HTR-8/SVneo (cell line): ENCODE measurements at regions not wholly inside any gene's neighbourhood (a gene's known extent, or its start where the extent isn't known, plus 50 kb on each side); places are given as distances from the start of the nearest gene placed in this dataset.

Experiments
- DNase-seq: peaks from one replicate; pipeline ENCODE4 v3.0.0; 2011; ENCODE audit warnings: low spot score, mixed read lengths; ENCODE audit not compliant: insufficient read length
- FAIRE-seq: peaks from 2 replicates; lab custom pipeline; 2011; peaks lifted over from hg19 to GRCh38; lab: Jason Lieb, UNC

DNA sequence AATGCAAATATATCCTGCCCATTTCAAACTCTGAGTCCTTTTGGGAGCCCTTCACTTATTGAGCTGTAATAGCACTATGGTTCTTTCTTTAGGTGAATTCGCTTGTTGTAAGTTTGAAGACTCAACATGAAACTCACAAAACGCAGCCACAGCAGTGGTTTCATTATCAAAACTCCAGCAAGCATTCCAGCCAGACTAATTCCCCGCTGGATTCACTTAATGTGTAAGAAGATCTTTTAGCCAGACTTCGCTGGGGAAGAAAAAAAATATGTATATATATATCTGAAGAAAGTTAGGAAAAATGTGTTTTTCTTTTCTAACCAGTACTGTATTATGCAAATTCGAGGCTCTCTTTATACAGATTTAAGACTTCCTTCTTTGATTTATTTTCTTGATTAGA lies 241.1 kb downstream of the WNT5A start:
- DNase-seq: no peak

DNA sequence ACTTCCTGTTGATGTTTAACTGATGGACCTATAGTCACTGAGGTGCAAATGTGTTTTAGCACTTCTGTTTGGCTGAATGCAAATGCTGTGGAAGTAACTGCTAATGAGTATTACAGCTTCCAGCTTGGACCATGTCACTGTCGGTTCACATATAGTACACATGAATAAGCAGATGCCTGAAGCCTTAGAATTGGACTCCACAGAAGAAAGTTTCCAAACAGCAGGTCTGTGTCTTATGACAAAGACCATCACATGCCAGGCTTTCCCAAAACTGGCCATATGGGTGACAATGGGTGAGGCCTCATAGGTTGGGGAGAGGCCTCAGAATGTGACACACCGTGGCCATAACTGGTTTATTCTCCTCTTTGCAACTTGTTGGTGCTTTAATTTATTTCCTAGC lies 241.8 kb downstream of the WNT5A start:
- DNase-seq: no peak
- FAIRE-seq: peak; percentile 52

More for the DNA sequence above, 241.1 kb downstream of the WNT5A start:
- FAIRE-seq: no peak

DNA sequence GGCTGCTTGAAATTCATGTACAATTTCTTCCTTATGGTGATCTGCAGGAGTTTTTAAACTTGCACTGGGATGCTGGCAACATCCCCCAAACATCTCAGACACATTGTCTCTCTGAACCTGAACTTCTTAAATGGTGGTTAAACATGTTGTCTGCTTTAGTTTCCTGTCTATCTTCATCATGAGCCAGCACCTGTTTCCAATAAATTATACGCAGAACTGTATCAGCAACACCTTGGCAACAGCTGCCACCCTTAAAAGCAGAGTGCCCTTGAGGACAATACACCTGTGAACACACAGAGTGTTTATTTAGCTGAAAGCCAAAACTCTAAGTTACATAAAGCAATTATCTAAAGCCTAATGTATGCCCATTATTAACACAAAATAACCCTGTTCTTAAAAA lies 242.9 kb downstream of the WNT5A start:
- FAIRE-seq (no peak), DNase-seq (no peak)

DNA sequence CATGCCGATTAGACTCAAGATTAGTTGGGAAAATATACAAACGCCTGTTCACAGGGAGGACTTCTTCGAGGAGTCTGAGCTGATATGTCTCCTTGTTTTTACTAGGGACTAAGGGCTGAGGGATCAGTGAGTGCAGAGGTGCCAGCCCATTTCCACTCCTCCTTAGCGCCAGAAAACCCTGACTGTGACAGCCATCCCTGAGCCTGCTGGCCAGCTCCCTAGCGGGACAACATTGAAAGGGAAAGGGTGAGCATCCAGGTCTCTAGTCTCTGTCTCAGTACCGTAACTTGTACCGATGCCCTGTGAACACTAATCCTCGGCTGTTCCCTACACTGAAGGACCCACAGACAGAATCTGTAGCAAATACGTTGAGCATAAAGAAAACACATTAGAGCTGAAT lies 243.4 kb downstream of the WNT5A start:
- no peak for DNase-seq
- FAIRE-seq: no peak

DNA sequence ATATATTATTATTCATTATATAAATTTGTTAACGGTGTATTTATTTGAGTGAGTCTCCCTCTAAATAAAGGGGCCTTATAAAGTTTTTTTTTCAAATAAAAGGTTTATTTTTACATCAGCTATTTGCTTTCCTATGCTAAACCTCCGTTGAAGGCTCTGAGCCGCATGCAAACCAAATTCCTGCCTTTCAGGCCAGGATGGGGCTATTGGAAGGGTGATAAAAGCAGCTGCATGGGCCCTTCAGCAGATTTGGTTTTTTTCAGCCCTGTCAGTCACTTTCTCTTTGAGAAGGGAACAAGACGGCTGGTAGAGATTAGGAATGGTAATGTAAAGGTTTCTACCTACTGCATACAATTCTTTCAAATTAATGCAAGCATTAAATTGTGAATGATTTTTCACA lies 244.2 kb downstream of the WNT5A start:
- FAIRE-seq (no peak), DNase-seq (no peak)

DNA sequence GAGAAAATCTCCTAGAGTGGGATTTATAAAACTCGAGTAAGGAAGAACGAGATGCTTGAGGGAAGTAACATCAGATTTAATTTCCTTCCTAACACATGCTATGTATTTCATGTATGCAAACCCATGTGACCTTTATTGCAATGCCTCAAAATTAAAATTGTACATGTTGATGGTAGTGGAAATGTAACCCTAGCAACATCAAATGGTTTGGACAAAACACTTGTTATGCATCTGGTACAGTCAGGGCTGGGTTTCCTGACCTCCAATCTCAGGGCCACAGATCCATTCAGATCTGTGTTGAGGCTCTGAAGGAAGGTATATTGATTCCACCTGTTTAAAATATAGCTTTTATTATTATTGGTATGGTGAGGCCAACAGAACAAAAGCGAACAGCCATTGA lies 246.0 kb downstream of the WNT5A start:
- no peak for DNase-seq
- FAIRE-seq: no peak

DNA sequence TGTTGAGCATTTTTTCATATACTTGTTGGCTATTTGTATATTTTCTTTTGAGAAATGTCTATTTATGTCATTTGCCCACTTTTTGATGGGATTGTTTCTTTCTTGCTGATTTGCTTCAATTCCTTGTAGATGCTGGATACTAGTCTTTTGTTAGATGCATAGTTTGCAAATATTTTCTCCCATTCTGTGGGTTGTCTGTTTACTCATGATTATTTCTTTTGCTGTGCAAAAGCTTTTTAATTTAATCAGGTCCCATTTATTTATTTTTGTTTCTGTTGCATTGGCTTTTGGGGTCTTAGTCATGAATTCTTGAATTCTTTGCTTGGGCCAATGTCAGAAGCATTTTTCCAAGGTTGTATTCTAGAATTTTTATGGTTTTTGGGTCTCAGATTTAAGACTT lies 251.7 kb downstream of the WNT5A start:
- DNase-seq (no peak), FAIRE-seq (no peak)

DNA sequence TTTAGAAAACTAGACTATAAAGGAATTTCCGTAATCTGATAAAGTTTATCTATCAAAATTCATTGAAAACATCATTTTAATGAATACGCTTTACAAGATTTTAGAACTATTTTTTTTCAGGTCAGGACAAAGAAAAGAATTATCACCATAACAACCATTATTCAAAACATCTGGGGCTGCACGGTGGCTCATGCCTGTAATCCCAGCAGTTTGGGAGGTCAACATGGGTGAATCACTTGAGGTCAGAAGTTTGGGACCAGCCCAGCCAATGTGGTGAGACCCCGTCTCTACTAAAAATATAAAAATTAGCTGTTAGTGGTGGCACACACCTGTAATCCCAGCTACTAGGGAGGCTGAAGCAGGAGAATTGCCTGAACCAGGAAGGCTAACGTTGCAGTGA lies 260.4 kb downstream of the WNT5A start:
- DNase-seq: no peak
- FAIRE-seq: no peak

DNA sequence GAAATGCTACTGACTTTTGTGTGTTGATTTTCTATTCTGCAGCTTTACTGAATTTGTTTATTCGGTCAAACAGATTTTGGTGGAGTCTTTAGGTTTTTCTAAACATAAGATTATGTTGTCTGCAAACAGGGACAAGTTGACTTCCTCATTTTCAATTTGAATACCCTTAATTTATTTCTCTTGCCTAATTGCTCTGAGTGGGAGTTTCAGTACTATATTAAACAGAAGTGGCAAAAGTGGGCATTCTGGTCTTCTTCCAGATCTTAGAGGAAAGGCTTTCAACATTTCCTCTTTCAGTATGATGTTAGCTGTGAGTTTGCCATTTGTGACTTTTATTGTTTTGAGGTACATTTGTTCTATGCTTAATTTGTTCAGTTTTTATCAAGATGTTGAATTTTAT lies 268.5 kb downstream of the WNT5A start:
- no peak for FAIRE-seq
- DNase-seq: no peak

DNA sequence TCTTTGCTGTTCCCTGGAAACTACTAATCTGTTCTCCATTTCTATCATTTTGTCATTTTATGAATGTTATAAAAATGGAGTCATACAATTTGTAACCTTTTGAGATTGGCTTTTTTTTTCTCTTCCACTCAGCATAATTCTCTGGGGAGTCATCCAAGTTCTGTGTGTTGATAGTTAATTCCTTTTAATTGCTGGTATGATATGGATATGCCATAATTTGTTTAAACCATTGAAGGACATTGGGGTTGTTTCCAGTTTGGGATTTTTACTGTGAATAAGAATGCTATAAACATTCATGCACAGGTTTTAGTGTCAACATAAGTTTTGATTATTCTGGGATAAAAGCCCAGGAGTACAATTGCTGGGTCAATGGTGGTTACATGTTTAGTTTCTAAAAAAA lies 279.4 kb downstream of the WNT5A start:
- FAIRE-seq (no peak), DNase-seq (no peak)

DNA sequence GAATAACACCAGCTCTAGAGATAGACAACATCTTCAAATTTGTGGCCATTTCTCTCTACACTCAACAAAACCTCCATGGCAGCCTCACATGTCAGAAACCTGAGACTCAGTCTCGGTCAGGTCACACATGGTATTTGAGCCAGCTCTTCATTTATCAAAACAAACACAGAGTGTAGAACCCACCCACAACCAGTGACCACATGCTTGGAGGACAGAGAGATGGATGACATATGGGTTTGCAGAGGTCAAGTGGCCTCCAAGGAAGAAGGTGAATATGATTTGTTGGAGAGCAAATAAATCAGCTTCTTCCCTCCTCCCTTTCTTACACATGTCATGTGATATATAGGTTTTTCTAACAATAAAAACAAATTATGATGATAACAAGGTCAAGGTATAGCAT lies 278.1 kb upstream of the LRTM1 start:
- FAIRE-seq: no peak
- no peak for DNase-seq

DNA sequence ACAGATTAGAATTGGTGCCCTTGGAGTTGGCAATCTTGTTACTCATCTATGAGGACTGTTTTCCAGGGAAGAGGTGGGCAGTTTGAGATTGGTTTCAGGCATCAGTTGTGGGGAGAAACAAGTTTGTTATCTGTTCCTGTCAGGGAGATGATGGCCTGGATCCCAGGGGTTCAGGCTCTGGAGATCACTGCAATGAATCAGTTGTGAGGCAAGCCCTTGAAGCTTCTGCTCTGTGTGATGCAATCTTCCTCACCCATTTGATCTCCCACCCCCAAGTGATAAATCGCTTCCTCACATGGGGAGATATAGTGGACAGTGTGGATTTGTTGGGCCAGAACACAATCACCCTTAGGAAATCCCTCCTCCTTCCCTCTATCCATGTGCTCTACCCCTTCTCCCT lies 276.6 kb upstream of the LRTM1 start:
- DNase-seq (no peak), FAIRE-seq (no peak)

DNA sequence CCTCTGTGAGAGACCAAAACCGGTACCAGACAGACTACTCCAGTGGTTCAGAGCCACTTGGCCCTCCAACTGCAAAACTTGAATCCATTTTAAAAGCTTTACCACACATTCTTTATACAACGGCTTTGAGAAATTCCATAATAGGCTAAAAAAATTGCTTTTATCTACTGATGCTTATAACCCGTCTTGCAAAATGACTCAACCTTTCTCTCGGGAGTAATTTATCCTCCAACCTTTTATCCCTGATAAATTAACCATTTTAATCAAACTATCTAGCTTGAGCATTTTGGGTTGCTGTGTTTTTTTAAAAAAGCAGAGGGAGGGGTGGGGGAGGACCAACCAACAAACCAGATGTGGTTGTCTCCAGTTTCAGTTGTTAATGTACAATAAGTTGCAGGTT lies 275.7 kb upstream of the LRTM1 start:
- FAIRE-seq (no peak), DNase-seq (no peak)

DNA sequence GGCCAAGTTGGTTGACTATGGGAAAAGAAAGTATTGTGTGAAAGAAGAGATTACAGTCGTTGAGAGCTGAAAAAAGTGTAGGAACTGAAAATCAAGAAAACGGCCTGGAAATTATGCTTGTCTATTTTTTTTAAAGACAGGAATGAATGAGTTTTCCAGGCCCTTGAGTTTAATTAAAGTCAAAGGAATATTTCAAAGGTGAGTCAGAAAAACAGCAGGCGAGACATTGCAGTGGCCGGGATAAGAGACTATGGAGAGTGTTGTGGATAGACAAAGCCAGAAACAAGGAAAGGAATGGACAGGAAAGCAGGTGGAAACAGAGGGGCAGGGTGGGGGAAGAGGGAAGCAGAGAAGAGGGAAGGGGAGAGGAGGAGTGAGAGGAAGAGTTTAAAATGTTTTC lies 275.1 kb upstream of the LRTM1 start:
- FAIRE-seq: no peak
- DNase-seq: no peak

DNA sequence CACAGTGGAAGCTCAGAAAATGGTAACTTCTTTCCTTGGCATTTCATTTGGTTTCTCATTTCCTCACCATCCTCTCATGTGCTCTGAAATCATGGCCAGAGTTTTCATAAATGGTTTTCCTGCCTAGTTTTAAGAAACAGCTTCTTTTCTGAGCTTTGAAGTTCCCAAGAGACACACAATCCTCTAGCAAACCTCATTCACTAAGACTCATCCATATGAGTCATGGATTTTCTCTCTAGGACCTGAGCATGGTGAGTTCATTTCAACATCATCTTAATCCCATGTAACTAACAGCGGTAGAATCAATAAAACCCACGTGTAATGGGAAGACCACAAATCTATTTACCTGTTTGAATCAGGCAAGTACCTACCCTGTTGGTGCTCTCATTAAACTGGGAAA lies 274.5 kb upstream of the LRTM1 start:
- no peak for FAIRE-seq
- DNase-seq: peak; percentile 34

DNA sequence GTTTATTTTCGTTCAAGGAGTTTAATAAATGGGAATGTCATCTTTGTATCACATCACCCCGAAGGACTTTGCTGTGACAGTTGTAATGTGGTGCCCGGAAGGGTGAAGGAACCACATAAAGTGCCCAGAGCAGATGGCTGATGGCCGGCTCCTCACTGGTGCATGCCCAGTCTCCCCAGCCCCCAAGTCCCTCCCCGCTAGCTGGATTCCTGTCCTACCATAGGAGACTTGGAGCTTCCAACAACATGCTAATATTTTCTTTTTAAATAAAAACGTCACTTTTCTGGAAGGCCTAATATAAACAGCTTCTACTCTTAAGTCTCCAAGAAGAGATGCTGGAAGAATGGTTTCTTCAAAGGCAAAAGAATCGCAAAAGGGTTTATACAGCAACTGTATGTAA lies 273.9 kb upstream of the LRTM1 start:
- DNase-seq (no peak), FAIRE-seq (no peak)

DNA sequence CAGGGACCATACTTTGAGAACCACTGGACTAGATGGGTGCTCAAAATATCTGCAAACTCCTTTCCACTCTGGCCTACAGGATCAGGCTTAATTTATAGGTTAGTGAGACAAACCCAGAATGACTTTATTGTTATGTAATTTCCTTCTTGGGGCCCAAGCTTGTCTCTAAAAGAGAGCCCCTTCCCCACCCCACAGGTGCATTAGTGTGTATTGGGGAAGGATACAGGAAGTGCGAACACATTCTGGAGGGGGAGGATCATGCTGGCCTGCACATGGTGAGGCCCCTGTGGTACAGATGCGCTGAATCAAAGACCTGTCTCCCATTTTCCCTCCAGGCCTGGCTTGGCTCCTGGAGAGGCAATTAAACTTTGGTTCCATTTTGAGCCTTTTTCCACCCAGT lies 273.0 kb upstream of the LRTM1 start:
- DNase-seq (no peak), FAIRE-seq (no peak)

DNA sequence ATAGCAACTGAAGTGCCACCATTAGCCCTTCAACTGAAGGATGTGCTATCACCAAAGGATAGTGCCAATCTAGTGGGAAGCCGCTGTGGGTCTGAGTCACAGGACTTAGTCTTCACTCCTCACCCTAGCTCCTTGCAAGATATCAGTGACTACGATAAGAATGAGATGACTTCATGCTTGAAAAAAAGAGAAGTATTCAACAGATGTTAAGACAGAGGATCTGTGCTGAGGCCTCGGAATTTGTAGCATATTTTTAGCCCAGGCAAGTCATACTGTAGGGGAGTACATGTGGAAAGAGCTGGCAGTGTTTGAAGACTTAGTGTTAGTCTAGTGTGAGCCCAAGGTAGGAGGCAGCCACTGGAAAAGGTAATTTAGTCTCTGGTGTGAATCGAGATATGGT lies 270.7 kb upstream of the LRTM1 start:
- FAIRE-seq (peak; percentile 51), DNase-seq (peak; percentile 52)

DNA sequence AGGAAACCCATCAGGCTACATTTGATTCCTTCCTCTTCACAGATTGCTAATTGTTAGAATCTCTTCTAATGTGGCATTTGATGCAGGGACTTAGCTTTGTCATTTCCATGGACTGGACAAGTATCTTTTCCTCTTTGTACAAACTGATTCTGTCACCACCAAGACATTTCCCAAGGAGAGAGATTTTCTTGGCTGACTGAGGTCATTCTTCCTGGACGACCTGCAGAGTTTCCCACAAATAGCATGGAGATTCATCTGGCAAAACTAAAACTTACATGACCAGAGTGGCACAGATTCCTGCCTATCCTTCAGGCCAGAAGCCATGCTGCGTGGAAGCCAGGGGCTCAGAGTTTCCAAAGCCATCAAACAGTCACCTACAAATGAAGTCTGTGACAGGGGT lies 269.2 kb upstream of the LRTM1 start:
- FAIRE-seq: no peak

DNA sequence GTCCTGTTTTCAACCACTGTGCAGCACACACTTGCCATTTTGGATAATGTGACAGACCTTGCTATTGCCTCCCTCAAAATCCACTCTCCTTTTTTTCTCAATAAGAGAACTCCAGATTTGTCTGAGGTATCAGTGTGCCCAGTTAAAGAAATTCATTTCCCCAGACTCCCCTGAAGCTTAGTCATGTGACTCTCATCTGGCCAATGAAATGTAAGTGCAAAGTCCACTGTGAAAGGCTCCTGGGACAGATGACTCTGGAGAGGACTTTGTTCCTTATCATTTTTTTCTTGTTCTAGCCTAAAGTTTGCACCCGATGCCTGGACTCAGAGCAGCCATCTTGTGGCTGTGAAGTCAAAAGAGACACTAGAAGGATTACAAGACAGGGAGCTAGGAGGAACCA lies 268.6 kb upstream of the LRTM1 start:
- FAIRE-seq: no peak

More for the DNA sequence above, 269.2 kb upstream of the LRTM1 start:
- no peak for DNase-seq

DNA sequence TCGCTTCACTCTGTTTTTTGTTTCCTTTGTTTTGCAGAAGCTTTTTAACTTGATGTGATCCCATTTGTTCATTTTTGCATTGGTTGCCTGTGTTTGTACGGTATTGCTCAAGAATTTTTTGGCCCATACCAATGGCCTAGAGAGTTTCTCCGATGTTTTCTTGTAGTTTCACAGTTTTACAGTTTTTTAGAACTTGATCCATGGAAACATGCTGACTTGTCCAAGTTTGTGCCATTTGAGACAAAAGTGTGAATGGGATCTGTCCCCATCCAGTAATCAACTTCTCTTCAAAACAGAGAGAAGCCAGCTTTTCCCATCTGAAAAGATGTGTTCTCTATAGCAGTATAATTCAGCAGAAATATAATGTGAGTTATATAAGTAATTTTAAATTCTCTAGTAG lies 266.5 kb upstream of the LRTM1 start:
- DNase-seq (no peak), FAIRE-seq (no peak)

More for the DNA sequence above, 268.6 kb upstream of the LRTM1 start:
- DNase-seq: no peak

DNA sequence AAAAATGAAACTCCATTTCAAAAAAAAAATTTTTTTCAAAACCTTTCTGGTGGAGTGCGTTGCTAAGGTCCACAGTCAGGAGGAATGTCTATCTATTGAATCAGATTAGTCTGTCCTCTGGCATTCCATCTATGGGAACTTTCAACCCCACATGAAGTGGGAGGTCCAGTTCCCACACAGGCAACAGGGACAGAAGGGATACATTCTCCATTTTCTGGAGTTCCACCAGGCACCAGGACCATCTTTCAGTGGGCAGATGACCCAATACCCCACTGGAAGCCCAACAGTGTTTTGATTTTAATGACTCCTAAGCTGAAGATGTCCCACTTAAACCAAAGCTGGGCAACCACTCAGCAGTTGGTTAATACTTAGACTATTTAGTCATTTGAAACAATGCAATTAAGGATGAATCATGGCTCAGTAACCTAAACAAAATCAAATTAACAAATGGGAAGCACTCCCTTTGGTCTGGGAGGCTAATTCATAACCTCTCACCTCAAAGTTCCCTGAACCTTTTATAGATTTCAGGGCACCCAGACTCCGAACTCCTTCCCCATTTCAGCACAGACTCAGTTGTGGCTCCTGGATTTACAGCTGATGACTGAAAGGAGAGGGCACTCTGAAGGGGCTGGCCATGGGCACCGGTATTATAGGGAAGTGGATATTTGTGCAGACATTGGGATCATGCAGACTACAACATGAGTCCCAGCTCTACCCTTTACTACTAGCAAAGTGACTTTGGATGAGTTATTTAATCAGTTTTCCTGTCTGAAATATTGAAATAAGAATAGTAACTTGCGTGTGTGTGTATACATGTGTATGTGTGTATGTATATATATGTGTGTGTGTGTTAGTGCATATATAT lies 264.3 kb upstream of the LRTM1 start:
- FAIRE-seq (peak; percentile 58), DNase-seq (peak; percentile 69)
